Adrenal gland (tissue), 9 donors: ENCODE measurements at regions not wholly inside any gene's neighbourhood (a gene's known extent, or its start where the extent isn't known, plus 50 kb on each side); places are given as distances from the start of the nearest gene placed in this dataset.

Source experiments
- DNase-seq, 7 donors: peaks; one replicate each; pipeline ENCODE4 v3.0.0-alpha.2; 2019 to 2020
- H3K27ac ChIP-seq, 5 donors: fragments of 200-600 bp; sonication (generic) in 4 of 5; 1 replicate in 3 of 5; 2 replicates in 2 of 5; pipeline versions ENCODE4 v1.5.1 to v1.8.0; 2016 to 2020; ENCODE audit warnings: mild to moderate bottlenecking in 1 of 5
- H3K27me3 ChIP-seq: fragments of 200-600 bp; 2 replicates; pipeline ENCODE4 v1.8.0; 2021
- H3K36me3 ChIP-seq, 2 donors: fragments of 200-600 bp; replicated peaks in 1 of 2; 1 replicate in 1 of 2; 2 replicates in 1 of 2; pipeline versions ENCODE4 v1.5.1 to v1.8.0; 2018 to 2022
- H3K4me1 ChIP-seq, 2 donors: fragments of 200-600 bp; replicated peaks in 1 of 2; 1 replicate in 1 of 2; 2 replicates in 1 of 2; pipeline versions ENCODE4 v1.5.1 to v1.8.0; 2018 to 2021
- H3K4me3 ChIP-seq, 4 donors: fragments of 200-600 bp; sonication (generic) in 3 of 4; one replicate each; pipeline ENCODE4 v1.5.1; 2016 to 2018
- H3K9me3 ChIP-seq, 3 donors: fragments of 200-600 bp; sonication (generic) in 1 of 3; replicated peaks in 1 of 3; 1 replicate in 2 of 3; 2 replicates in 1 of 3; pipeline versions ENCODE4 v1.5.1 to v1.8.0; 2016 to 2021
- CTCF ChIP-seq, 6 experiments: fragments of 450-650 bp in 4 of 6; fragments of 200-600 bp in 2 of 6; sonication (generic) in 1 of 6; IDR thresholded peaks; 1 replicate in 5 of 6; 2 replicates in 1 of 6; pipeline versions ENCODE4 v1.5.1 to v1.8.0; 2016 to 2021; ENCODE audit warnings: antibody characterized with exemption in 6 of 6, mild to moderate bottlenecking in 2 of 6, moderate library complexity in 1 of 6
- POLR2A ChIP-seq, 2 donors: fragments of 450-650 bp; IDR thresholded peaks; one replicate each; pipeline ENCODE4 v1.6.1; 2017; ENCODE audit warnings: antibody characterized with exemption in 2 of 2, mild to moderate bottlenecking in 2 of 2, moderate library complexity in 1 of 2
- WGBS, 4 donors: extraction: QIAGEN DNeasy Blood & Tissue Kit in 2 of 4; methylation state at CpG; one replicate each; pipeline versions ENCODE4 v1.1.5 to v1.1.7; 2013 to 2017; 5-methylcytosine and 5-hydroxymethylcytosine counted together
- intact Hi-C, 2 donors: fragments of 100-400 bp; cut with DNase I; formaldehyde crosslinking; loops; one replicate each; pipeline versions ENCODE4 v1.14.1 to v1.15.0; 2022 to 2023
- donor health status: healthy with polysubstance abuse.
- donor health status: Bipolar disorder and iron deficiency.
- donor health status: DM: yes; HTN: yes; CAD: no.
- donor health status: DM: no; HTN: no; CAD: no.
- donor health status: DM: no; HTN: no; CAD: no.

GRCh38 chr4:186009976-186010375 is 59.0 kb upstream of the TLR3 start:
- no peak for DNase-seq
- TF ChIP-seq POLR2A (IDR thresholded peaks at IDR 0.05): no peak
- no peak for TF ChIP-seq CTCF (IDR thresholded peaks at IDR 0.05)
- H3K4me3 ChIP-seq: no peak overlapping the region
- no peaks in the 10 kb centered on the region for H3K4me1 ChIP-seq
- no peak overlapping the region for H3K27ac ChIP-seq
- no peaks in the 10 kb centered on the region for H3K9me3 ChIP-seq
- H3K36me3 ChIP-seq: no peaks in the 10 kb centered on the region
- intact Hi-C loops: no loop called here
- H3K27me3 ChIP-seq: no peaks in the 10 kb centered on the region

GRCh38 chr4:186010821-186011220 is 58.1 kb upstream of the TLR3 start:
- Histone ChIP-seq H3K27me3 (no peaks in the 10 kb centered on the region), H3K9me3 (no peaks in the 10 kb centered on the region), H3K36me3 (no peaks in the 10 kb centered on the region), H3K27ac (no peak overlapping the region), H3K4me3 (no peak overlapping the region), H3K4me1 (no peaks in the 10 kb centered on the region)
- no peak for DNase-seq
- TF ChIP-seq POLR2A (IDR thresholded peaks at IDR 0.05) (no peak), CTCF (IDR thresholded peaks at IDR 0.05) (no peak)
- intact Hi-C loops: no loop called here
- 93 to 97% (median 95%) methylated on average over 7 of the region's 7 CpGs for WGBS, 4 donors

GRCh38 chr4:186012071-186012470 is 56.9 kb upstream of the TLR3 start:
- no peaks in the 10 kb centered on the region for H3K9me3 ChIP-seq
- intact Hi-C loops: no loop called here
- H3K27ac ChIP-seq: no peak overlapping the region
- DNase-seq: no peak
- H3K4me3 ChIP-seq: no peak overlapping the region
- H3K27me3 ChIP-seq: no peaks in the 10 kb centered on the region
- no peaks in the 10 kb centered on the region for H3K36me3 ChIP-seq
- TF ChIP-seq CTCF (IDR thresholded peaks at IDR 0.05) (no peak), POLR2A (IDR thresholded peaks at IDR 0.05) (no peak)
- 93 to 96% (median 95%) methylated on average over 14 of the region's 14 CpGs for WGBS, 4 donors
- H3K4me1 ChIP-seq: peaks cover 8% of the 10 kb centered on the region in 2 donors

- no peak for DNase-seq
- WGBS, 4 donors: 66 to 87% (median 85%) methylated on average over 8 of the region's 8 CpGs
- H3K36me3 ChIP-seq: no peaks in the 10 kb centered on the region
- TF ChIP-seq CTCF (IDR thresholded peaks at IDR 0.05): no peak
- H3K4me1 ChIP-seq: peaks cover 8 to 9% of the 10 kb centered on the region in 2 donors
- no peaks in the 10 kb centered on the region for H3K27me3 ChIP-seq
- no peaks in the 10 kb centered on the region for H3K9me3 ChIP-seq
- no peak overlapping the region for H3K4me3 ChIP-seq
- no peak overlapping the region for H3K27ac ChIP-seq
- intact Hi-C loops: no loop called here
Measured at GRCh38 chr4:186013419-186014186, 55.4 kb upstream of the TLR3 start.
